NCI-H774 (cell line): ENCODE measurements at regions not wholly inside any gene's neighbourhood (a gene's known extent, or its start where the extent isn't known, plus 50 kb on each side); places are given as distances from the start of the nearest gene placed in this dataset.
A peak's percentile ranks its signal among the peaks of the same experiment; 100 is the strongest.

Experiments used
- DNase-seq: peaks from one replicate; lab custom pipeline; 2025; lab: John Stamatoyannopoulos, UW

GRCh38 chr5:174235221-174236011 lies 189.9 kb downstream of the NSG2 start:
- DNase-seq: no peak

- no peak for DNase-seq
Observed at GRCh38 chr5:174236070-174236469, 190.6 kb downstream of the NSG2 start.

- DNase-seq: no peak
Observed at GRCh38 chr5:174239718-174240117, 194.2 kb downstream of the NSG2 start.

- DNase-seq: no peak
Observed at GRCh38 chr5:174242573-174242972, 197.1 kb downstream of the NSG2 start.

GRCh38 chr5:174243904-174244303 lies 198.4 kb downstream of the NSG2 start:
- DNase-seq: no peak

GRCh38 chr5:174245516-174246075 lies 200.1 kb downstream of the NSG2 start:
- DNase-seq: peak; percentile 20

- DNase-seq: no peak
Observed at GRCh38 chr5:174246743-174247142, 201.2 kb downstream of the NSG2 start.

- no peak for DNase-seq
Observed at GRCh38 chr5:174247301-174247700, 201.8 kb downstream of the NSG2 start.

GRCh38 chr5:174251305-174252000 lies 205.9 kb downstream of the NSG2 start:
- no peak for DNase-seq

GRCh38 chr5:174252121-174252520 lies 206.6 kb downstream of the NSG2 start:
- DNase-seq: no peak

GRCh38 chr5:174259696-174260420 lies 214.4 kb downstream of the NSG2 start:
- DNase-seq: no peak

- no peak for DNase-seq
Observed at GRCh38 chr5:174271316-174271715, 225.8 kb downstream of the NSG2 start.

- DNase-seq: no peak
Observed at GRCh38 chr5:174272671-174273070, 227.2 kb downstream of the NSG2 start.

GRCh38 chr5:174273325-174273724 lies 227.8 kb downstream of the NSG2 start:
- DNase-seq: no peak

GRCh38 chr5:174275959-174276358 lies 230.5 kb downstream of the NSG2 start:
- DNase-seq: no peak

- DNase-seq: no peak
Observed at GRCh38 chr5:174281089-174281760, 235.7 kb downstream of the NSG2 start.

- DNase-seq: no peak
Observed at GRCh38 chr5:174281855-174282254, 236.3 kb downstream of the NSG2 start.

- no peak for DNase-seq
Observed at GRCh38 chr5:174282391-174282790, 236.9 kb downstream of the NSG2 start.

- DNase-seq: peak; percentile 2
Observed at GRCh38 chr5:174283211-174284005, 237.9 kb downstream of the NSG2 start.

- DNase-seq: no peak
Observed at GRCh38 chr5:174284873-174285272, 239.4 kb downstream of the NSG2 start.

GRCh38 chr5:174287761-174288160 lies 242.3 kb downstream of the NSG2 start:
- DNase-seq: no peak
